H9 (cell line): ENCODE measurements at regions not wholly inside any gene's neighbourhood (a gene's known extent, or its start where the extent isn't known, plus 50 kb on each side); places are given as distances from the start of the nearest gene placed in this dataset.

Source experiments
- DNase-seq: peaks from one replicate; pipeline ENCODE4 v3.0.0-alpha.2; 2017
- H2AFZ ChIP-seq: one replicate; pipeline ENCODE4 v1.6.1; 2013; ENCODE audit warnings: mild to moderate bottlenecking, low read length, control low read depth, moderate library complexity
- H2AK5ac ChIP-seq: 2 replicates; pipeline ENCODE4 v1.6.1; 2013; ENCODE audit warnings: low read length, control low read depth, mixed read lengths; ENCODE audit not compliant: insufficient read length
- H2BK120ac ChIP-seq: one replicate; pipeline ENCODE4 v1.6.1; 2013; ENCODE audit warnings: low read depth, mild to moderate bottlenecking, low read length, control low read depth, inconsistent platforms; ENCODE audit not compliant: poor library complexity, severe bottlenecking
- H2BK12ac ChIP-seq: 2 replicates; pipeline ENCODE4 v1.6.1; 2013; ENCODE audit warnings: low read length, control low read depth, mixed read lengths, low read depth; ENCODE audit not compliant: insufficient read length
- H2BK15ac ChIP-seq: 2 replicates; pipeline ENCODE4 v1.6.1; 2013; ENCODE audit warnings: low read depth, low read length, control low read depth
- H2BK20ac ChIP-seq: one replicate; pipeline ENCODE4 v1.6.1; 2013; ENCODE audit warnings: low read depth, mild to moderate bottlenecking, low read length, control low read depth, inconsistent platforms; ENCODE audit not compliant: poor library complexity, severe bottlenecking
- H2BK5ac ChIP-seq: 2 replicates; pipeline ENCODE4 v1.6.1; 2013; ENCODE audit warnings: low read length, control low read depth, mixed read lengths; ENCODE audit not compliant: insufficient read length
- H3K14ac ChIP-seq: 2 replicates; pipeline ENCODE4 v1.6.1; 2013; ENCODE audit warnings: low read length, control low read depth; ENCODE audit not compliant: insufficient read depth
- H3K18ac ChIP-seq: 2 replicates; pipeline ENCODE4 v1.6.1; 2013; ENCODE audit warnings: low read depth, mild to moderate bottlenecking, mixed read lengths, low read length, control low read depth; ENCODE audit not compliant: insufficient read length
- H3K23ac ChIP-seq: 2 replicates; pipeline ENCODE4 v1.6.1; 2013; ENCODE audit warnings: low read length, control low read depth, mixed read lengths, low read depth; ENCODE audit not compliant: insufficient read length
- H3K23me2 ChIP-seq: 2 replicates; pipeline ENCODE4 v1.6.1; 2013; ENCODE audit warnings: low read depth, mild to moderate bottlenecking, mixed read lengths, low read length, control low read depth; ENCODE audit not compliant: insufficient read length, poor library complexity, severe bottlenecking
- H3K27ac ChIP-seq: 2 replicates; pipeline ENCODE4 v1.5.1; 2013; ENCODE audit warnings: low read length, control low read depth, mixed read lengths, low read depth; ENCODE audit not compliant: insufficient read length
- H3K27me3 ChIP-seq: 2 replicates; pipeline ENCODE4 v1.6.1; 2013; ENCODE audit warnings: low read length, control low read depth, inconsistent platforms; ENCODE audit not compliant: insufficient read depth
- H3K4ac ChIP-seq: 2 replicates; pipeline ENCODE4 v1.6.1; 2013; ENCODE audit warnings: low read depth, mild to moderate bottlenecking, control low read depth, inconsistent platforms, low read length, moderate library complexity
- H3K4me1 ChIP-seq: 2 replicates; pipeline ENCODE4 v1.6.1; 2013; ENCODE audit warnings: low read length, control low read depth, inconsistent platforms; ENCODE audit not compliant: insufficient read depth
- H3K4me2 ChIP-seq: 2 replicates; pipeline ENCODE4 v1.6.1; 2013; ENCODE audit warnings: low read length, control low read depth, mixed read lengths; ENCODE audit not compliant: insufficient read length, insufficient read depth
- H3K56ac ChIP-seq: 2 replicates; pipeline ENCODE4 v1.6.1; 2013; ENCODE audit warnings: low read depth, mild to moderate bottlenecking, mixed read lengths, low read length, control low read depth; ENCODE audit not compliant: insufficient read length
- H3K79me1 ChIP-seq: 2 replicates; pipeline ENCODE4 v1.6.1; 2013; ENCODE audit warnings: low read depth, mild to moderate bottlenecking, moderate library complexity, low read length, control low read depth, inconsistent platforms; ENCODE audit not compliant: insufficient read depth, poor library complexity, severe bottlenecking
- H3K79me2 ChIP-seq: 2 replicates; pipeline ENCODE4 v1.6.1; 2013; ENCODE audit warnings: low read length, control low read depth, inconsistent platforms; ENCODE audit not compliant: insufficient read depth
- H3K9ac ChIP-seq: 2 replicates; pipeline ENCODE4 v1.6.1; 2013; ENCODE audit warnings: low read length, control low read depth, mixed read lengths; ENCODE audit not compliant: insufficient read length; ENCODE audit errors: extremely low read depth
- H3K9me3 ChIP-seq: one replicate; pipeline ENCODE4 v1.6.1; 2013; ENCODE audit warnings: low read depth, low read length, inconsistent platforms; ENCODE audit not compliant: control insufficient read depth
- H3T11ph ChIP-seq: one replicate; pipeline ENCODE4 v1.6.1; 2013; ENCODE audit warnings: mild to moderate bottlenecking, low read length, control low read depth, inconsistent platforms
- H4K20me1 ChIP-seq: one replicate; pipeline ENCODE4 v1.6.1; 2013; ENCODE audit not compliant: control insufficient read depth, insufficient read length, insufficient read depth
- H4K5ac ChIP-seq: 2 replicates; pipeline ENCODE4 v1.6.1; 2013; ENCODE audit warnings: low read depth, mild to moderate bottlenecking, mixed read lengths, low read length, control low read depth; ENCODE audit not compliant: insufficient read length
- H4K8ac ChIP-seq: replicated peaks from 2 replicates; pipeline ENCODE4 v1.6.1; 2013; ENCODE audit warnings: low read length, control low read depth, mixed read lengths, low read depth; ENCODE audit not compliant: insufficient read length
- H4K91ac ChIP-seq: 2 replicates; pipeline ENCODE4 v1.6.1; 2013; ENCODE audit warnings: low read depth, mild to moderate bottlenecking, moderate library complexity, mixed read lengths, low read length, control low read depth; ENCODE audit not compliant: insufficient read length
- H3K27ac Mint-ChIP-seq, 3 experiments: 2 replicates in 2 of 3; 3 replicates in 1 of 3; pipeline ENCODE4 v1.8.0; 2020 to 2021; ENCODE audit warnings: mixed read lengths in 3 of 3, mild to moderate bottlenecking in 1 of 3, moderate library complexity in 1 of 3
- H3K27me3 Mint-ChIP-seq: 2 replicates; pipeline ENCODE4 v1.8.0; 2021; ENCODE audit warnings: low read depth, mild to moderate bottlenecking, moderate library complexity, mixed read lengths
- H3K36me3 Mint-ChIP-seq, 3 experiments: 2 replicates in 2 of 3; 3 replicates in 1 of 3; pipeline ENCODE4 v1.8.0; 2020 to 2021; ENCODE audit warnings: low read depth in 3 of 3, mixed read lengths in 3 of 3; ENCODE audit not compliant: insufficient read depth in 1 of 3
- H3K4me1 Mint-ChIP-seq, 2 experiments: 2 replicates each; pipeline ENCODE4 v1.8.0; 2020; ENCODE audit warnings: mixed read lengths in 2 of 2
- H3K4me3 Mint-ChIP-seq, 2 experiments: 2 replicates in 1 of 2; 3 replicates in 1 of 2; pipeline ENCODE4 v1.8.0; 2020 to 2021; ENCODE audit warnings: mild to moderate bottlenecking in 2 of 2, mixed read lengths in 2 of 2, moderate library complexity in 1 of 2
- H3K9me3 Mint-ChIP-seq, 2 experiments: 2 replicates in 1 of 2; 3 replicates in 1 of 2; pipeline ENCODE4 v1.8.0; 2020; ENCODE audit warnings: mild to moderate bottlenecking in 2 of 2, mixed read lengths in 2 of 2, moderate library complexity in 1 of 2
- CTCF ChIP-seq: fragments of 200-600 bp; sonication (generic); conservative IDR thresholded peaks from 3 replicates; pipeline ENCODE4 v1.8.0; 2021; ENCODE audit warnings: antibody characterized with exemption, mild to moderate bottlenecking
- WGBS: extraction: QIAGEN DNeasy Blood & Tissue Kit; methylation state at CpG from one replicate; pipeline ENCODE4 v1.1.7; 2013; ENCODE audit warnings: missing lambda C conversion rate, low lambda C conversion rate, mixed read lengths; ENCODE audit not compliant: insufficient read length; ENCODE audit errors: extremely low coverage; 5-methylcytosine and 5-hydroxymethylcytosine counted together

GRCh38 chr11:62067741-62068140 is 56.1 kb upstream of the INCENP start:
- TF ChIP-seq CTCF, result no peak
- Mint-ChIP-seq H3K4me1 (no peaks in the 10 kb centered on the region), H3K9me3 (no peaks in the 10 kb centered on the region; a peak in 1 of 5 replicates), H3K4me3 (no peak overlapping the region), H3K27me3 (peaks cover 6% of the 10 kb centered on the region), H3K27ac (no peak overlapping the region), H3K36me3 (no peaks in the 10 kb centered on the region)
- no CpG with 5 or more reads among the region's 8 CpGs for WGBS
- Histone ChIP-seq H3K27me3 (no peaks in the 10 kb centered on the region), H4K20me1 (no peaks in the 10 kb centered on the region), H3K4me2 (no peak overlapping the region), H2BK15ac (no peak overlapping the region), H3T11ph (no peak overlapping the region), H3K14ac (no peak overlapping the region), H2BK120ac (no peak overlapping the region), H3K23ac (no peak overlapping the region), H3K4ac (no peak overlapping the region), H4K5ac (no peak overlapping the region), H3K9ac (no peak overlapping the region), H4K91ac (no peak overlapping the region), H3K23me2 (no peaks in the 10 kb centered on the region), H2AK5ac (no peak overlapping the region), H2BK5ac (no peak overlapping the region), H3K9me3 (no peaks in the 10 kb centered on the region), H2BK12ac (no peak overlapping the region), H2BK20ac (no peak overlapping the region), H4K8ac (no peak overlapping the region), H3K27ac (no peak overlapping the region), H3K56ac (no peak overlapping the region), H2AFZ (no peak overlapping the region), H3K18ac (no peak overlapping the region), H3K79me2 (no peaks in the 10 kb centered on the region), H3K4me1 (no peaks in the 10 kb centered on the region), H3K79me1 (no peaks in the 10 kb centered on the region)
- DNase-seq, result no peak
